Kidney (tissue), 13 donors: ENCODE measurements at regions not wholly inside any gene's neighbourhood (a gene's known extent, or its start where the extent isn't known, plus 50 kb on each side); places are given as distances from the start of the nearest gene placed in this dataset.

Source experiments
- DNase-seq, 5 donors: peaks; one replicate each; pipeline ENCODE4 v3.0.0-alpha.2; 2013 to 2020
- FAIRE-seq: peaks from 2 replicates; lab custom pipeline; 2012; peaks lifted over from hg19 to GRCh38; lab: Jason Lieb, UNC
- H3K27ac ChIP-seq, 2 donors: one replicate each; pipeline ENCODE4 v1.7.0; 2013; ENCODE audit warnings: low read depth in 2 of 2, low read length in 2 of 2, inconsistent platforms in 1 of 2
- H3K27me3 ChIP-seq: one replicate; pipeline ENCODE4 v1.7.1; 2013; ENCODE audit warnings: low read length, inconsistent platforms; ENCODE audit not compliant: control insufficient read depth, insufficient read depth
- H3K36me3 ChIP-seq, 3 donors: one replicate each; pipeline versions ENCODE4 v1.7.0 to v1.7.1; 2013; ENCODE audit warnings: low read length in 3 of 3, control low read depth in 1 of 3, inconsistent platforms in 1 of 3; ENCODE audit not compliant: insufficient read depth in 3 of 3, control insufficient read depth in 2 of 3
- H3K4me1 ChIP-seq, 3 donors: one replicate each; pipeline versions ENCODE4 v1.7.0 to v1.7.1; 2013; ENCODE audit warnings: low read length in 3 of 3, inconsistent platforms in 1 of 3, low read depth in 1 of 3; ENCODE audit not compliant: control insufficient read depth in 2 of 3, insufficient read depth in 2 of 3
- H3K4me3 ChIP-seq, 3 donors: one replicate each; pipeline versions ENCODE4 v1.7.0 to v1.8.1; 2013; ENCODE audit warnings: low read length in 3 of 3, control low read depth in 1 of 3, inconsistent platforms in 1 of 3
- H3K9ac ChIP-seq, 3 donors: one replicate each; pipeline versions ENCODE4 v1.7.0 to v1.7.1; 2013; ENCODE audit warnings: low read length in 3 of 3, control low read depth in 1 of 3, inconsistent platforms in 1 of 3
- H3K9me3 ChIP-seq, 3 donors: one replicate each; pipeline versions ENCODE4 v1.7.0 to v1.7.1; 2013; ENCODE audit warnings: low read length in 3 of 3, control low read depth in 1 of 3, inconsistent platforms in 1 of 3; ENCODE audit not compliant: control insufficient read depth in 2 of 3, insufficient read depth in 1 of 3
- CTCF ChIP-seq: IDR thresholded peaks from 3 replicates; pipeline ENCODE4 v1.5.1; 2012; ENCODE audit warnings: mild to moderate bottlenecking, moderate library complexity, borderline replicate concordance; ENCODE audit not compliant: insufficient read depth; ENCODE audit errors: extremely low read depth
- intact Hi-C: fragments of 100-400 bp; cut with DNase I; formaldehyde crosslinking; loops from one replicate; pipeline ENCODE4 v1.11.1; 2022
- donor health status: control.
- donor health status: control.
- donor health status: control.
- donor health status: control.
- donor health status: control.
- donor health status: DM: yes; HTN: yes; CAD: no.
- donor health status: Normal renal cell carcinoma (clear cell type).

GRCh38 chr7:133155146-133155545 is 73.3 kb upstream of the CHCHD3 start:
- intact Hi-C loops, result no loop called here
- FAIRE-seq, result no peak
- no peak overlapping the region for H3K4me3 ChIP-seq
- H3K27me3 ChIP-seq, result no peaks in the 10 kb centered on the region
- H3K27ac ChIP-seq, result no peak overlapping the region
- no peaks in the 10 kb centered on the region for H3K9me3 ChIP-seq
- H3K9ac ChIP-seq, result no peak overlapping the region
- no peak for DNase-seq
- no peaks in the 10 kb centered on the region for H3K4me1 ChIP-seq
- no peak for TF ChIP-seq CTCF
- H3K36me3 ChIP-seq, result no peaks in the 10 kb centered on the region

GRCh38 chr7:133155642-133156041 is 73.8 kb upstream of the CHCHD3 start:
- DNase-seq (no peak), FAIRE-seq (no peak)
- no peak overlapping the region for H3K27ac ChIP-seq
- H3K4me3 ChIP-seq, result no peak overlapping the region
- TF ChIP-seq CTCF, result no peak
- no peaks in the 10 kb centered on the region for H3K9me3 ChIP-seq
- intact Hi-C loops, result no loop called here
- no peaks in the 10 kb centered on the region for H3K4me1 ChIP-seq
- H3K27me3 ChIP-seq, result no peaks in the 10 kb centered on the region
- H3K9ac ChIP-seq, result no peak overlapping the region
- no peaks in the 10 kb centered on the region for H3K36me3 ChIP-seq

- H3K4me1 ChIP-seq, result no peaks in the 10 kb centered on the region
- no peak overlapping the region for H3K9ac ChIP-seq
- H3K4me3 ChIP-seq, result no peak overlapping the region
- TF ChIP-seq CTCF, result no peak
- DNase-seq (no peak), FAIRE-seq (no peak)
- H3K9me3 ChIP-seq, result no peaks in the 10 kb centered on the region
- intact Hi-C loops, result no loop called here
- no peak overlapping the region for H3K27ac ChIP-seq
- H3K27me3 ChIP-seq, result no peaks in the 10 kb centered on the region
- H3K36me3 ChIP-seq, result no peaks in the 10 kb centered on the region
Observed at GRCh38 chr7:133157045-133157444, 75.2 kb upstream of the CHCHD3 start.

- Histone ChIP-seq H3K4me3 (no peak overlapping the region), H3K27me3 (no peaks in the 10 kb centered on the region), H3K36me3 (no peaks in the 10 kb centered on the region), H3K4me1 (no peaks in the 10 kb centered on the region), H3K9ac (no peak overlapping the region), H3K27ac (no peak overlapping the region), H3K9me3 (no peaks in the 10 kb centered on the region)
- FAIRE-seq (no peak), DNase-seq (no peak)
- intact Hi-C loops, result no loop called here
- no peak for TF ChIP-seq CTCF
Observed at GRCh38 chr7:133164498-133164897, 82.6 kb upstream of the CHCHD3 start.
